HFFc6 (cell line): ENCODE measurements at regions not wholly inside any gene's neighbourhood (a gene's known extent, or its start where the extent isn't known, plus 50 kb on each side); places are given as distances from the start of the nearest gene placed in this dataset.

Experiments used
- DNase-seq: peaks from one replicate; pipeline ENCODE4 v3.0.0-alpha.2; 2018
- H3K27ac Mint-ChIP-seq: 2 replicates; pipeline ENCODE4 v1.8.0; 2020; ENCODE audit warnings: mild to moderate bottlenecking, mixed read lengths
- H3K27me3 Mint-ChIP-seq: 2 replicates; pipeline ENCODE4 v1.8.0; 2021; ENCODE audit warnings: mild to moderate bottlenecking, moderate library complexity, mixed read lengths; ENCODE audit not compliant: insufficient read depth
- H3K36me3 Mint-ChIP-seq: 2 replicates; pipeline ENCODE4 v1.8.0; 2021; ENCODE audit warnings: low read depth, mixed read lengths
- H3K4me1 Mint-ChIP-seq: 2 replicates; pipeline ENCODE4 v1.8.0; 2020; ENCODE audit warnings: low read depth, mixed read lengths
- H3K4me3 Mint-ChIP-seq: 2 replicates; pipeline ENCODE4 v1.8.0; 2020; ENCODE audit warnings: mild to moderate bottlenecking, moderate library complexity, mixed read lengths
- H3K9me3 Mint-ChIP-seq: 2 replicates; pipeline ENCODE4 v1.8.0; 2020; ENCODE audit warnings: mild to moderate bottlenecking, mixed read lengths
- TF ChIP-seq, protein P1 (sequence below): fragments of 200-600 bp; sonication (generic); IDR thresholded peaks from 2 replicates; pipeline ENCODE4 v1.5.0; 2021; ENCODE audit warnings: antibody characterized with exemption, mild to moderate bottlenecking

DNA sequence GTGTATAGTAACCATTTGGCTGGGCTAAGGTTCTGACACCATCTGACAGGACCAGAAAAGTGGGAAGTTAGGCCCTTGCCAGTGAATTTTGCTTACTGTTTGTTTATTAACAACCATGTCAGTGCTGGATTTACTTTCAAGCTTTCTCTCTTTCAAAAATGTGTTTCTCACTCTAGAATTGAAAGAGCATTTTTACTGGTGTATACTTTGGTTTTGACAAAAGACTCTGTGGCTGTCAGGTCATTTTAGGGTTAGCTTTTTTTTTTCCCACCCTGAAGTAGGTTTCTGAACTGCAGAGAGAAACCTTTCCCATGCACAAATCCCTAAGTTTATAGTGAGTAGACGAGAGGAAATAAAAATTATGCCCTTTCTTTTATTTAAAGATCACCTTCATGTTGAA is 230.0 kb upstream of the TBC1D5 start:
- Mint-ChIP-seq H3K27me3 (no peaks in the 10 kb centered on the region; the same call in 1 of the 2 replicates), H3K9me3 (no peaks in the 10 kb centered on the region), H3K4me3 (no peak overlapping the region), H3K4me1 (peaks cover 26% of the 10 kb centered on the region), H3K27ac (no peak overlapping the region), H3K36me3 (no peaks in the 10 kb centered on the region)
- DNase-seq = no peak
- TF ChIP-seq, protein P1, sequence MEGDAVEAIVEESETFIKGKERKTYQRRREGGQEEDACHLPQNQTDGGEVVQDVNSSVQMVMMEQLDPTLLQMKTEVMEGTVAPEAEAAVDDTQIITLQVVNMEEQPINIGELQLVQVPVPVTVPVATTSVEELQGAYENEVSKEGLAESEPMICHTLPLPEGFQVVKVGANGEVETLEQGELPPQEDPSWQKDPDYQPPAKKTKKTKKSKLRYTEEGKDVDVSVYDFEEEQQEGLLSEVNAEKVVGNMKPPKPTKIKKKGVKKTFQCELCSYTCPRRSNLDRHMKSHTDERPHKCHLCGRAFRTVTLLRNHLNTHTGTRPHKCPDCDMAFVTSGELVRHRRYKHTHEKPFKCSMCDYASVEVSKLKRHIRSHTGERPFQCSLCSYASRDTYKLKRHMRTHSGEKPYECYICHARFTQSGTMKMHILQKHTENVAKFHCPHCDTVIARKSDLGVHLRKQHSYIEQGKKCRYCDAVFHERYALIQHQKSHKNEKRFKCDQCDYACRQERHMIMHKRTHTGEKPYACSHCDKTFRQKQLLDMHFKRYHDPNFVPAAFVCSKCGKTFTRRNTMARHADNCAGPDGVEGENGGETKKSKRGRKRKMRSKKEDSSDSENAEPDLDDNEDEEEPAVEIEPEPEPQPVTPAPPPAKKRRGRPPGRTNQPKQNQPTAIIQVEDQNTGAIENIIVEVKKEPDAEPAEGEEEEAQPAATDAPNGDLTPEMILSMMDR = no peak

DNA sequence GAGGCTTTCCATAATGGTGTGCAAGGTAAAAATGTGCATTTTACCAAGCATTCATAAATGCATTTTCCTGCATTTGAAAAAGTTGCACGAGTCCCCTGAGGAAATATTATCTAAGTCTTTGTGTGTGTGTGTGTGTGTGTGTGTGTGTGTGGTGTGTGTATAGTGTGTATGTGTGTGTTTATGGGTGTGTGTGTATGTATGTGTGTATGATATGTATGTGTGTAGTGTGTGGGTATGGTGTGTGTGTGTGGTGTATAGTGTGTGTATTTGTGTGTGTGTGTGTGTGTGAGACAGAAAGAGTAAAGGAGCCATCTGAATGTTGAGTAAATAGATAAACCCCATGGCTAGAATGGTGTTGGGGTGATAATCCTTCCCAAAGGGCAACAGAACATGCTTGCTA is 229.6 kb upstream of the TBC1D5 start:
- no peaks in the 10 kb centered on the region; the same call in 1 of the 2 replicates for H3K27me3 Mint-ChIP-seq
- TF ChIP-seq, protein P1 = no peak
- H3K9me3 Mint-ChIP-seq = no peaks in the 10 kb centered on the region
- no peaks in the 10 kb centered on the region for H3K36me3 Mint-ChIP-seq
- no peak overlapping the region for H3K4me3 Mint-ChIP-seq
- peaks cover 26% of the 10 kb centered on the region for H3K4me1 Mint-ChIP-seq
- H3K27ac Mint-ChIP-seq = no peak overlapping the region
- DNase-seq = no peak

DNA sequence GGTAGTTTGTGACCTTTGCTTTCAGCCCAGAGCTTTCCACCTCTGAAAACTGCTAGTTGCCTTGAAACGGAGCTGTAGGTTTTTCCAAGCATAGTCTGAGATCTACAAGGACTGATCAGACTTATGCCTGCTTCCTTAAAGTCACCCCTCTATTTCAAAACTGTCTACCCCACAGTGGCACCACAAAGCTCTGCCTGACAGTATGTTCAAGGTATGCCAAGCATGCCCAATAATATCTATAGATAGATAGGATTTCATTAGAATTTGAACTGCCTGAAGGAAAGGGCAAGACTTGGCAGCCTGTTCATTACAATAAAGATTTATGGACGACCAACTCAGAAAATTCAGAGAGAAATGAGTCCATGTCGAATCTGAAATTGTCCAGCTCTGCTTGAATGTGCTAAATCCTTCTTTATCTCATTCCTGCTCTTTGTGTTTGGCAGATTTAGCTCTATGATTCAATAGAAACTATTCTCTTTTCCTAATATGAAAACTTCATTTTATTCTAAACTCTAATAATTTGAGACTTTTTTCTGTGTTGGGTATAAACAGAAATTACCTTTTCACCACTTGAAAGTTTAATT is 227.6 kb upstream of the TBC1D5 start:
- H3K36me3 Mint-ChIP-seq = no peaks in the 10 kb centered on the region
- DNase-seq = no peak
- H3K27me3 Mint-ChIP-seq = no peaks in the 10 kb centered on the region; the same call in 1 of the 2 replicates
- H3K27ac Mint-ChIP-seq = no peak overlapping the region
- H3K4me1 Mint-ChIP-seq = peaks cover 26% of the 10 kb centered on the region
- TF ChIP-seq, protein P1 = no peak
- H3K9me3 Mint-ChIP-seq = no peaks in the 10 kb centered on the region
- no peak overlapping the region for H3K4me3 Mint-ChIP-seq

DNA sequence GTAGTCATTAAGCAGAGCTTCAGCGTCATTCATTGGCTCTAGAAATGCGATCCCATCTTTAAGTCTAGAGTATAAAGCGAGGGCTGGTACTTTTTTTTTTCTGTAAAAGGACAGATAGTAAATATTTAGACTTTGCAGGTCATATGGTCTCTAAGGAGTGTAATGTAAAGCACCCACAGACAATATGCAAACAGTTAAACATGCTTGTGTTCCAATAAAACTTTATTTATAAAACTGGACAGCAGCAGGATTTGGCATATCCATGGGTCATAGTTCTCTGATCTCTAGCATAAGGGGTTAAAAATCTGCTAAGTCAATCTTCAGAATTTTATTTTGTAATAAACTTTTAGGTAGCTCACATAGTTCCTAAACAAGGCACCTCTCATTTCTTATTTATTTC is 226.8 kb upstream of the TBC1D5 start:
- H3K4me1 Mint-ChIP-seq = peaks cover 26% of the 10 kb centered on the region
- no peaks in the 10 kb centered on the region for H3K9me3 Mint-ChIP-seq
- H3K27me3 Mint-ChIP-seq = no peaks in the 10 kb centered on the region; the same call in 1 of the 2 replicates
- no peak overlapping the region for H3K4me3 Mint-ChIP-seq
- no peak overlapping the region for H3K27ac Mint-ChIP-seq
- H3K36me3 Mint-ChIP-seq = no peaks in the 10 kb centered on the region
- TF ChIP-seq, protein P1 = no peak
- DNase-seq = no peak

DNA sequence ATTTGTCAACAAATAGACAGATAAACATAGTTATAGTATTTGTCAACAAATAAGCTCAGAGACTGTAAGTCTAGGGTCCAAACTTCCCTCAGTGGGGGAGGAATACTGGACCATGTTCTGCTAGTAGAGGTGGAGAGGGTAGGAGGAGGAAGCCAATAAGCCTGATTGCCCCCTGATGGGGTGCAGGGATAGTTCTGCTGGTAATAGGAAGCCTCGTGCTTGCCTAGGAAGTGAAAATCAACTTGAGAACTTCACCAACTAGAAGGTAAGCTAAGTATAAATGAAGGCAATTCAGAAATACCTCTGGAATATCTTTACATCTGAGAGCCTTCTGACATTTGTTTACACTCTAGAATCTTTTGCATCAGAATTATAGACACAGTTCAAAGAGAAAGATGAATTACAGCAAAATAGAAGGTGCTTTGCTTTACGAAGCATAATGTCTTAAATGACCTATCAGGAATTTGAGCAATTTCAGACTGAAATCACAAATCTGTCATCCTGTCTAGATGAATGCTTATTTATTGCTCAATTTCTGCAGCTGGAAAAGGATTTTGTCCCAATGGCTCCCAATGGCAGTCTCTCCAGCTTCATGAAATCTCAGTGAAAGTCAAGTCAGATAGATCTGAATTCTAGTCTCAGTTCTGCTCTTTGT is 225.6 kb upstream of the TBC1D5 start:
- no peaks in the 10 kb centered on the region for H3K36me3 Mint-ChIP-seq

More for the DNA sequence above, 225.6 kb upstream of the TBC1D5 start:
- TF ChIP-seq, protein P1 = no peak
- H3K4me1 Mint-ChIP-seq = peaks cover 17% of the 10 kb centered on the region
- DNase-seq = no peak
- H3K4me3 Mint-ChIP-seq = no peak overlapping the region
- H3K9me3 Mint-ChIP-seq = no peaks in the 10 kb centered on the region
- H3K27me3 Mint-ChIP-seq = no peaks in the 10 kb centered on the region; the same call in 1 of the 2 replicates
- H3K27ac Mint-ChIP-seq = no peak overlapping the region
